ENCODE measurements at regions not wholly inside any gene's neighbourhood (a gene's known extent, or its start where the extent isn't known, plus 50 kb on each side); places are given as distances from the start of the nearest gene placed in this dataset.

DNA sequence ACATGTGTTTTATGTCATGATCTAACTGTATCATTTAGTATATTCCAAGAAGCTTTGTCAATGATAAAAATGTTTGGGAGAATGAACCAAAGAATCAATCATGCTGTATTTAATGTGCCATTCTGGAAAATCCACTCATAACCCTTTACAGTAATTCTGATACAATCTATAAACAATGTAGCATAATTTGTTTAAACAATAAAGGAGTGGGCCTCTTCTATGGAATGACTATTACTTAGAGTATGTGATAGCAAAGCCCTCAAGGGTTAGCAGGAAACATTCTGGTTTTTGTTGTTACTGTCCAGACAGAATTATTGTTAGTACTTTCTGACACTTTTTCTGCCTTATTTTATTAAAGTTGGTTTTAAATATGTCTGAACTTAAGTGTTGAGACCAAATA lies 1073.1 kb downstream of the SLITRK5 start:
- no peak overlapping the region for H3K27ac ChIP-seq (replicated peaks)
- DNase-seq (ENCODE audit: low read depth in 1 of 2, low spot score in 1 of 2) = no peak
- TF ChIP-seq, protein P1, sequence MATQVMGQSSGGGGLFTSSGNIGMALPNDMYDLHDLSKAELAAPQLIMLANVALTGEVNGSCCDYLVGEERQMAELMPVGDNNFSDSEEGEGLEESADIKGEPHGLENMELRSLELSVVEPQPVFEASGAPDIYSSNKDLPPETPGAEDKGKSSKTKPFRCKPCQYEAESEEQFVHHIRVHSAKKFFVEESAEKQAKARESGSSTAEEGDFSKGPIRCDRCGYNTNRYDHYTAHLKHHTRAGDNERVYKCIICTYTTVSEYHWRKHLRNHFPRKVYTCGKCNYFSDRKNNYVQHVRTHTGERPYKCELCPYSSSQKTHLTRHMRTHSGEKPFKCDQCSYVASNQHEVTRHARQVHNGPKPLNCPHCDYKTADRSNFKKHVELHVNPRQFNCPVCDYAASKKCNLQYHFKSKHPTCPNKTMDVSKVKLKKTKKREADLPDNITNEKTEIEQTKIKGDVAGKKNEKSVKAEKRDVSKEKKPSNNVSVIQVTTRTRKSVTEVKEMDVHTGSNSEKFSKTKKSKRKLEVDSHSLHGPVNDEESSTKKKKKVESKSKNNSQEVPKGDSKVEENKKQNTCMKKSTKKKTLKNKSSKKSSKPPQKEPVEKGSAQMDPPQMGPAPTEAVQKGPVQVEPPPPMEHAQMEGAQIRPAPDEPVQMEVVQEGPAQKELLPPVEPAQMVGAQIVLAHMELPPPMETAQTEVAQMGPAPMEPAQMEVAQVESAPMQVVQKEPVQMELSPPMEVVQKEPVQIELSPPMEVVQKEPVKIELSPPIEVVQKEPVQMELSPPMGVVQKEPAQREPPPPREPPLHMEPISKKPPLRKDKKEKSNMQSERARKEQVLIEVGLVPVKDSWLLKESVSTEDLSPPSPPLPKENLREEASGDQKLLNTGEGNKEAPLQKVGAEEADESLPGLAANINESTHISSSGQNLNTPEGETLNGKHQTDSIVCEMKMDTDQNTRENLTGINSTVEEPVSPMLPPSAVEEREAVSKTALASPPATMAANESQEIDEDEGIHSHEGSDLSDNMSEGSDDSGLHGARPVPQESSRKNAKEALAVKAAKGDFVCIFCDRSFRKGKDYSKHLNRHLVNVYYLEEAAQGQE (IDR thresholded peaks at IDR 0.05; ENCODE audit: insufficient replicate concordance, low read depth) = no peak
- TF ChIP-seq SPI1 (IDR thresholded peaks at IDR 0.05; ENCODE audit: borderline replicate concordance, low read depth) (no peak), GABPA (IDR thresholded peaks at IDR 0.05; ENCODE audit: low read depth) (no peak), POLR2AphosphoS5 (IDR thresholded peaks at IDR 0.05; ENCODE audit: low read depth) (no peak)
- TF ChIP-seq, protein P2, sequence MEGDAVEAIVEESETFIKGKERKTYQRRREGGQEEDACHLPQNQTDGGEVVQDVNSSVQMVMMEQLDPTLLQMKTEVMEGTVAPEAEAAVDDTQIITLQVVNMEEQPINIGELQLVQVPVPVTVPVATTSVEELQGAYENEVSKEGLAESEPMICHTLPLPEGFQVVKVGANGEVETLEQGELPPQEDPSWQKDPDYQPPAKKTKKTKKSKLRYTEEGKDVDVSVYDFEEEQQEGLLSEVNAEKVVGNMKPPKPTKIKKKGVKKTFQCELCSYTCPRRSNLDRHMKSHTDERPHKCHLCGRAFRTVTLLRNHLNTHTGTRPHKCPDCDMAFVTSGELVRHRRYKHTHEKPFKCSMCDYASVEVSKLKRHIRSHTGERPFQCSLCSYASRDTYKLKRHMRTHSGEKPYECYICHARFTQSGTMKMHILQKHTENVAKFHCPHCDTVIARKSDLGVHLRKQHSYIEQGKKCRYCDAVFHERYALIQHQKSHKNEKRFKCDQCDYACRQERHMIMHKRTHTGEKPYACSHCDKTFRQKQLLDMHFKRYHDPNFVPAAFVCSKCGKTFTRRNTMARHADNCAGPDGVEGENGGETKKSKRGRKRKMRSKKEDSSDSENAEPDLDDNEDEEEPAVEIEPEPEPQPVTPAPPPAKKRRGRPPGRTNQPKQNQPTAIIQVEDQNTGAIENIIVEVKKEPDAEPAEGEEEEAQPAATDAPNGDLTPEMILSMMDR (IDR thresholded peaks at IDR 0.05; ENCODE audit: insufficient read depth, low read length) = no peak
- no peak overlapping the region for H3K4me3 ChIP-seq (replicated peaks; ENCODE audit: insufficient read depth, low read length)
- no peaks in the 10 kb centered on the region for H3K27me3 ChIP-seq (ENCODE audit: insufficient read depth, poor library complexity, severe bottlenecking)

- no peak for DNase-seq (ENCODE audit: low read depth in 1 of 2, low spot score in 1 of 2)
- no peak overlapping the region for H3K4me3 ChIP-seq (replicated peaks; ENCODE audit: insufficient read depth, low read length)
- H3K27ac ChIP-seq (replicated peaks) = no peak overlapping the region
- no peak for TF ChIP-seq SPI1 (IDR thresholded peaks at IDR 0.05; ENCODE audit: borderline replicate concordance, low read depth)
- TF ChIP-seq, protein P2 (IDR thresholded peaks at IDR 0.05; ENCODE audit: insufficient read depth, low read length) = no peak
- TF ChIP-seq, protein P1 (IDR thresholded peaks at IDR 0.05; ENCODE audit: insufficient replicate concordance, low read depth) = no peak
- no peak for TF ChIP-seq GABPA (IDR thresholded peaks at IDR 0.05; ENCODE audit: low read depth)
- no peak for TF ChIP-seq POLR2AphosphoS5 (IDR thresholded peaks at IDR 0.05; ENCODE audit: low read depth)
- H3K27me3 ChIP-seq (ENCODE audit: insufficient read depth, poor library complexity, severe bottlenecking) = no peaks in the 10 kb centered on the region
Observed at GRCh38 chr13:88745011-88745410, 1073.8 kb downstream of the SLITRK5 start.

GRCh38 chr13:88752041-88752440 lies 1080.9 kb downstream of the SLITRK5 start:
- Histone ChIP-seq H3K27me3 (ENCODE audit: insufficient read depth, poor library complexity, severe bottlenecking) (no peaks in the 10 kb centered on the region), H3K27ac (replicated peaks) (no peak overlapping the region), H3K4me3 (replicated peaks; ENCODE audit: insufficient read depth, low read length) (no peak overlapping the region)
- TF ChIP-seq, protein P2 (IDR thresholded peaks at IDR 0.05; ENCODE audit: insufficient read depth, low read length) = no peak
- no peak for TF ChIP-seq POLR2AphosphoS5 (IDR thresholded peaks at IDR 0.05; ENCODE audit: low read depth)
- no peak for DNase-seq (ENCODE audit: low read depth in 1 of 2, low spot score in 1 of 2)

GRCh38 chr13:88754141-88754540 lies 1083.0 kb downstream of the SLITRK5 start:
- no peak for TF ChIP-seq POLR2AphosphoS5 (IDR thresholded peaks at IDR 0.05; ENCODE audit: low read depth)
- TF ChIP-seq, protein P2 (IDR thresholded peaks at IDR 0.05; ENCODE audit: insufficient read depth, low read length) = no peak
- no peak for TF ChIP-seq GABPA (IDR thresholded peaks at IDR 0.05; ENCODE audit: low read depth)
- TF ChIP-seq, protein P1 (IDR thresholded peaks at IDR 0.05; ENCODE audit: insufficient replicate concordance, low read depth) = no peak
- TF ChIP-seq SPI1 (IDR thresholded peaks at IDR 0.05; ENCODE audit: borderline replicate concordance, low read depth) = no peak
- no peak overlapping the region for H3K27ac ChIP-seq (replicated peaks)
- no peak for DNase-seq (ENCODE audit: low read depth in 1 of 2, low spot score in 1 of 2)
- H3K4me3 ChIP-seq (replicated peaks; ENCODE audit: insufficient read depth, low read length) = no peak overlapping the region
- H3K27me3 ChIP-seq (ENCODE audit: insufficient read depth, poor library complexity, severe bottlenecking) = no peaks in the 10 kb centered on the region
